HT1080 (cell line): ENCODE measurements at regions not wholly inside any gene's neighbourhood (a gene's known extent, or its start where the extent isn't known, plus 50 kb on each side); places are given as distances from the start of the nearest gene placed in this dataset.
A peak's percentile ranks its signal among the peaks of the same experiment; 100 is the strongest.

ENCODE experiments used
- DNase-seq: peaks from one replicate; pipeline ENCODE4 v3.0.0-alpha.2; 2015; ENCODE audit warnings: low read depth

- no peak for DNase-seq
Measured at GRCh38 chr4:145427991-145428390, 53.7 kb upstream of the SMAD1 start.

GRCh38 chr4:145427221-145427620 is 54.4 kb upstream of the SMAD1 start:
- DNase-seq, result no peak

- DNase-seq, result peak; percentile 7
Measured at GRCh38 chr4:145423017-145423708, 58.5 kb upstream of the SMAD1 start.

- no peak for DNase-seq
Measured at GRCh38 chr4:145420595-145421214, 60.9 kb upstream of the SMAD1 start.

GRCh38 chr4:145418739-145419138 is 62.9 kb upstream of the SMAD1 start:
- no peak for DNase-seq

- DNase-seq, result no peak
Measured at GRCh38 chr4:145417348-145418130, 64.1 kb upstream of the SMAD1 start.

GRCh38 chr4:145414841-145415240 is 66.8 kb upstream of the SMAD1 start:
- DNase-seq, result no peak

- no peak for DNase-seq
Measured at GRCh38 chr4:145414226-145414625, 67.4 kb upstream of the SMAD1 start.

GRCh38 chr4:145406970-145407369 is 74.7 kb upstream of the SMAD1 start:
- DNase-seq, result no peak

- DNase-seq, result no peak
Measured at GRCh38 chr4:145404761-145405160, 76.9 kb upstream of the SMAD1 start.

- DNase-seq, result no peak
Measured at GRCh38 chr4:145396581-145396980, 85.1 kb upstream of the SMAD1 start.

- no peak for DNase-seq
Measured at GRCh38 chr4:145390571-145390970, 91.1 kb upstream of the SMAD1 start.

GRCh38 chr4:145389550-145389949 is 92.1 kb upstream of the SMAD1 start:
- DNase-seq, result no peak

GRCh38 chr4:145388043-145388442 is 93.6 kb upstream of the SMAD1 start:
- DNase-seq, result peak; percentile 62

- no peak for DNase-seq
Measured at GRCh38 chr4:145387079-145387478, 94.6 kb upstream of the SMAD1 start.

GRCh38 chr4:145381163-145381562 is 100.5 kb upstream of the SMAD1 start:
- no peak for DNase-seq

GRCh38 chr4:145380123-145380522 is 101.5 kb upstream of the SMAD1 start:
- DNase-seq, result no peak

GRCh38 chr4:145375416-145375815 is 106.2 kb upstream of the SMAD1 start:
- DNase-seq, result no peak

GRCh38 chr4:145352438-145353145 is 129.1 kb upstream of the SMAD1 start:
- no peak for DNase-seq

GRCh38 chr4:145351922-145352321 is 129.7 kb upstream of the SMAD1 start:
- DNase-seq, result no peak

GRCh38 chr4:145351162-145351561 is 130.5 kb upstream of the SMAD1 start:
- DNase-seq, result no peak

GRCh38 chr4:145348291-145348690 is 133.4 kb upstream of the SMAD1 start:
- DNase-seq, result no peak
